MM.1S (cell line): ENCODE measurements at regions not wholly inside any gene's neighbourhood (a gene's known extent, or its start where the extent isn't known, plus 50 kb on each side); places are given as distances from the start of the nearest gene placed in this dataset.

Experiments used
- EZH2 ChIP-seq: fragments of 300-600 bp; sonication (generic); optimal IDR thresholded peaks from 2 replicates; pipeline ENCODE3; 2017; ENCODE audit warnings: low read depth, mild to moderate bottlenecking, antibody characterized with exemption, low read length, mixed read lengths
- EZH2phosphoT487 ChIP-seq: fragments of 300-600 bp; sonication (generic); IDR thresholded peaks from 2 replicates; pipeline ENCODE4 v1.6.1; 2018; ENCODE audit warnings: antibody characterized with exemption, low read length
- TF ChIP-seq, protein P1 (sequence below): fragments of 300-600 bp; sonication (generic); IDR thresholded peaks from 2 replicates; pipeline ENCODE4 v1.5.1; 2016; ENCODE audit warnings: antibody characterized with exemption, low read length, mixed read lengths

DNA sequence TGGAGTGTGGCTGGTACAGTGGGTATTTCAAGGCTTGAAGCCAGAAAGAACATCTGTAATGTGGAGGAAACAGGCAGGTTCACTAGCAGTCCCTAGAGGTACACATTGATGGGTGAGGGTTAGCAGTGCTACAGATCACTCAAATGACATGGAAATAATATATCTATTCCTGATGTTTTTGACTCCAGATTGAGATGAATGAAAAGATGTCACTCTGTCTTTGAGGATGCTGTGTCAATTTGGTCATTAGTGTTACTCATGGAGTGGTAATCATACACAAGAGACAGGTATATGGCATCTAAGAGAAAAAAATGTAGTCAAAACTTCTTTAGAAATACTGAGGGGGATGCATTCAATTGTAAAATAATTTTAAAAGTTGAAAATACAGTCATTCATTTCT lies 135.1 kb downstream of the ZIC1 start:
- TF ChIP-seq, protein P1, sequence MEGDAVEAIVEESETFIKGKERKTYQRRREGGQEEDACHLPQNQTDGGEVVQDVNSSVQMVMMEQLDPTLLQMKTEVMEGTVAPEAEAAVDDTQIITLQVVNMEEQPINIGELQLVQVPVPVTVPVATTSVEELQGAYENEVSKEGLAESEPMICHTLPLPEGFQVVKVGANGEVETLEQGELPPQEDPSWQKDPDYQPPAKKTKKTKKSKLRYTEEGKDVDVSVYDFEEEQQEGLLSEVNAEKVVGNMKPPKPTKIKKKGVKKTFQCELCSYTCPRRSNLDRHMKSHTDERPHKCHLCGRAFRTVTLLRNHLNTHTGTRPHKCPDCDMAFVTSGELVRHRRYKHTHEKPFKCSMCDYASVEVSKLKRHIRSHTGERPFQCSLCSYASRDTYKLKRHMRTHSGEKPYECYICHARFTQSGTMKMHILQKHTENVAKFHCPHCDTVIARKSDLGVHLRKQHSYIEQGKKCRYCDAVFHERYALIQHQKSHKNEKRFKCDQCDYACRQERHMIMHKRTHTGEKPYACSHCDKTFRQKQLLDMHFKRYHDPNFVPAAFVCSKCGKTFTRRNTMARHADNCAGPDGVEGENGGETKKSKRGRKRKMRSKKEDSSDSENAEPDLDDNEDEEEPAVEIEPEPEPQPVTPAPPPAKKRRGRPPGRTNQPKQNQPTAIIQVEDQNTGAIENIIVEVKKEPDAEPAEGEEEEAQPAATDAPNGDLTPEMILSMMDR: no peak
- TF ChIP-seq EZH2 (no peak), EZH2phosphoT487 (no peak)
